NCI-H526 treated with DMSO at 0.1 percent for 48 hours (cell line): ENCODE measurements at regions not wholly inside any gene's neighbourhood (a gene's known extent, or its start where the extent isn't known, plus 50 kb on each side); places are given as distances from the start of the nearest gene placed in this dataset.

Source experiments
- DNase-seq: peaks from one replicate; lab custom pipeline; 2025; lab: John Stamatoyannopoulos, UW

DNA sequence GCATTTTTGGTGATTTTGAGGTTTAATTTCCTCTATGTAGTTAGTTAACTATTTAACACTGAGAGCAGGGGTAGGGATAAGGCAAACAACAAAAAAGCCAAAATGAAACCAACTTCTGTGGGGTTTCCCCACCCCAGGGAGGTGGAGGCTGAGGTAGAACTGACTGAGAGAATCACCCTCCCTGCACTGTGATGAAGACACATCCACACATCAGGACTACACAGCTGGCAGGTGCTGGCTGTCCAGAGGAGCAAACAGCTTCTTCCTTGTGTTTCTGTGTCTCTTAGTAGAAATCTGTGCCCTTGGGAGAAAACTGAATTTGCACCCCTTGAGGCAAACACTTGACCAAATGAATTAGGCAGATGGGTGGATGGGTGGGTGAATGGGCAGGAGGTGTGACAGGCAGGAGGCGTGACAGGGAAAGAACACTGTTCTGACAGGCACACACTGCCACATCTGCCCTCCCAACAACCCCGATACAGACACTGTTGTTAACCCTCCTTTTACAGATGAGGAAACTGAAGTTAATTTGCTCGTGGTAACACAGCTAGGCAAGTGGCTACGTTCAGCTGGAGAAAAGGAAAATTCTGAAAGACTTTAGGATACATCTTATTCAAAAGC is 62.9 kb upstream of the AMZ2 start:
- no peak for DNase-seq

DNA sequence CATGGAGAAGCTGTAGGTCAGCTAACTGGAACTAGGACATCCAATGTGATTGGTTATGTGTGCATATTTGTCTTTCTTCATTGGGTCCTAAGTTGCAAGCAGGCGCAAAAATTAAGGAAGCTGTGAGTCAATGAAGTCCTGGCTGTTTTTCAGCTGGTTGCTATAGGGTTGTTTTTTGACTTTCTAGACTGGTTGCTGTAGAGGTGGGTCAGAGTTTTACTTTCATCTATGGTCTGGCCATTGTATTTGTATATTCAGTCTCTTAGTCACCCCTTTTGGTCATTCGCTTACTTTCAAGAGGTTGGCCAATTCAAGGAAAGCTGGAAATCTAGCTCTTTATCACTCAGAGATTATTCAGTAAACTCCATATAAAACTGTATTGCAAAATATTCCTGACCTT is 62.0 kb upstream of the AMZ2 start:
- no peak for DNase-seq

GRCh38 chr17:68190495-68190894 is 57.3 kb upstream of the AMZ2 start:
- DNase-seq = no peak

GRCh38 chr17:68195667-68196393 is 52.0 kb upstream of the AMZ2 start:
- DNase-seq = peak; percentile 13

DNA sequence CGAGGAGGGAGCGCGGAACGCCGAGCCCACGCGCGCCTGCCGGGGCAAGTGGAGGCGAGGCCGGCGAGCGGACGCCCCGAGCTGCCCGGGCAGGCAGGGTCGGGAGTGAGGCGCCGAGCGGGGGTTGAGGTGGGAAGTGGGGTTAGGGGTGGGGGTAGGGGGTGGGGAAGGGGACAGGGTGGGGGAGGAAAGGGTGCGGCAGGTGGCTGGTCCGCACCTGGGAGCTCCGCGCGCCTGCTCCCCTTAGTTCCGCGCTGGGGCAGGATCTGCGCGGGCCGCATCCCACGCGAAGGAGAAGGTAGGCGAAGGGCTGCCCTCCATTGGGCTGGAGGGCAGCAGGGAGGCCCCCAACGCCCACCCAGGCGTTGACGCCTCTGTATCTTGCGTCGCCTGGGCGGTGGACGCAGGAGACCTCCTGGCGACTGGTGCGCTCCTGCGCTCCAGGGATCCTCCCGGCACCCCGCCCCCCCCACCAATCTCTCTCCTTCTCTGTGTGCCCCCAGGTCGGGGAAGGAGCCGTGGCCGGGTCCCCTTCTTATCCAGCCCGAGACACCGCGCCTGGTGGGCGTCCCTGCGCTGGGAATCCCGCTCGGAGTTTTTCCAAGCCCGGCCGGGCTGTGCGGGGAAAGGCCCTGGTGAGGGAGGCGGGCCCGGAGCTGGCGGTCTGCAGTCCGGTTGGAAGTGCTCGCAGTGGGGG is 51.3 kb upstream of the AMZ2 start:
- no peak for DNase-seq

DNA sequence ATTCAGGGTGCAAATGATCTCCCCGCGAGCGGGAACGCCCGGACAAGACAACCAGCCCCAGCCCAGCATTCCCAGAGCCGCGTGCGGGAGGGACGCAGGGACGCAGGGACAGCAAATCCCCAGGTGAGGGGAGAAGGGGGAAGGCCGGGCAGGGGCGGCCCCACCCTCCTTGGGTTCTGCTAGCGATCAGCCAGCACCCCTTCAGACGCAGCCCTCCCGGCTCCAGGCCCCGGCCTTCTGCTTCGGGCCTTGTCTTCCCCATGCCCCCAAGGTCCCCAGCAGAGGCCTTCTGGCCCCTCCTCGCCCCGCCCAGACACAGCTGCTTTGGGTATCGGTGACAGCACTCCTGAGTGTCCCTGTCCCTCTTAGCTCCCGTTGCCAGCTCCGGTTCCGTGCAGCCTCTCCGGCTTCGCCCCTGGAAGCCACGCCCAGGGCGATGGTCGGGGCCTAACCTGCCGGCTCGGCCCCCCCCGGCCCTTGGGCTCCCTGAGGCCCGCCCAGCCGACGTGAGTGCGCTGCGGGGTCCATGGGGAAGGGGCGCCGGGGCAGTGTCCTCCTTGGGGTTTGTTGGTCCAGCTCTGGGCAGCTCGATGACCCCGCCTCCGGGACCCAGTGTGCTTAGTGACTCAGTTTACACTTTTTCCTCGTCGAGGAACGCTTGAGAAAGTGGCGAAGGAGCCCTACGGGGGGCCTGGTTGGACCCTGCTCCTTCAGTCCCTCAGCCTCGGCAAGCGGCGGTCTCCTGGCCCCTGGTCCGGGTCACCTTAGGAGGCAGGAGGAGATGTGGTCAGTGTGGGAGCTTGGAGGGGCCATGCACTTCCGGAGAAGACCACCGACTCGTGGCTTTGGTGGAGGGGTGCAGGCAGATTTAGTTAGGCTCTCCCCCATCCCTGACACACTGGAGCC is 50.5 kb upstream of the AMZ2 start:
- no peak for DNase-seq

GRCh38 chr17:68197997-68198930 is 49.6 kb upstream of the AMZ2 start:
- DNase-seq = peak; percentile 3
